HUES64 (cell line): ENCODE measurements at regions not wholly inside any gene's neighbourhood (a gene's known extent, or its start where the extent isn't known, plus 50 kb on each side); places are given as distances from the start of the nearest gene placed in this dataset.

Source experiments
- H3K27ac ChIP-seq: 2 replicates; pipeline ENCODE4 v1.7.0; 2013; ENCODE audit warnings: low read depth, low read length, inconsistent platforms
- H3K27me3 ChIP-seq: 2 replicates; pipeline ENCODE4 v1.6.1; 2013; ENCODE audit warnings: mild to moderate bottlenecking, low read length; ENCODE audit not compliant: insufficient read depth
- H3K36me3 ChIP-seq: 2 replicates; pipeline ENCODE4 v1.6.1; 2013; ENCODE audit warnings: mild to moderate bottlenecking, low read length; ENCODE audit not compliant: insufficient read depth
- H3K4me1 ChIP-seq: 2 replicates; pipeline ENCODE4 v1.6.1; 2013; ENCODE audit warnings: mild to moderate bottlenecking, low read length, moderate library complexity; ENCODE audit not compliant: insufficient read depth
- H3K4me3 ChIP-seq: 2 replicates; pipeline ENCODE4 v1.5.1; 2013; ENCODE audit warnings: mild to moderate bottlenecking, low read length, moderate library complexity
- H3K9ac ChIP-seq: 2 replicates; pipeline ENCODE4 v1.6.1; 2013; ENCODE audit warnings: mild to moderate bottlenecking, low read depth, low read length
- H3K9me3 ChIP-seq: 2 replicates; pipeline ENCODE4 v1.6.1; 2013; ENCODE audit warnings: low read depth, low read length; ENCODE audit not compliant: insufficient read depth
- WGBS: fragments of 150-250, 120-280 bp; methylation state at CpG from one replicate; pipeline ENCODE4 v1.1.7; 2013; ENCODE audit warnings: missing lambda C conversion rate; 5-methylcytosine and 5-hydroxymethylcytosine counted together

DNA sequence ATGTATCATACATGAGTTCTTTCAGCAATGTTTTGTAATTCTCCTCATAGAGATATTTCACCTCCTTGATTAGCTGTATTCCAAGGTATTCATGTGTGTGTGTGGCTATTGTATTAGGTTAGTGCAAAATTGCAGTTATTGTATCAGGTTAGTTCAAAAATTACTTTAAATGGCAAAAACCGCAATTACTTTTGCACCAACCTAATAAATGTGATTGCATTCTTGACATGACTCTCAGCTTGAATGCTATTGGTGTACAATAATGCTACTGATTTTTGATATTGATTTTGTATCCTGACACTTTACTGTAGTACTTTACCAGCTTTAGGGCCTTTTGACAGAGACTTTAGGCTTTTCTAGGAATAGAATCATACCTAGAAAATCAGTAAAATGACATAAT, 297.4 kb downstream of the ZWINT start:
- no peak overlapping the region for H3K4me3 ChIP-seq
- H3K9ac ChIP-seq, result no peak overlapping the region
- H3K27ac ChIP-seq, result no peak overlapping the region
- no peaks in the 10 kb centered on the region for H3K36me3 ChIP-seq
- H3K9me3 ChIP-seq, result no peaks in the 10 kb centered on the region
- no peaks in the 10 kb centered on the region for H3K4me1 ChIP-seq
- no peaks in the 10 kb centered on the region for H3K27me3 ChIP-seq
- 100% methylated on average over 1 of the region's 1 CpG for WGBS

DNA sequence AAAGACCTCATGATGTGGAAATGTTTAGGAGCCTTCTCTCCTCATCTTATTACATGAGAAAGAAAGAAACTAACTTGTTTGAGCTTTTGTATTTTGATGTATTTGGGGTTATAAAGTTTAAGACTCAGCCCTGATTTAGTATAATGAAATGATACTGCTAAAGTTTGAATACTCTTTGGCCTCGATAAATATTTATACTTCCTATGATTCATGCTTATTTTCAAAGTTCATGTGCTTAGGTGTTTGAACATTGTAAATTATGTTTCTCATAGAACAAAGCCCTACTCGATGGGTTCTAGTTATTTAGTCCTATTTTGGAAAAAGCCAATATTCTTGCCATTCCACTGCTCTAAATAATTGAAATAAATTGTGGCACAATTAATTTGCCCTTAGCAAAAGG, 303.2 kb downstream of the ZWINT start:
- no peak overlapping the region for H3K9ac ChIP-seq
- no peaks in the 10 kb centered on the region for H3K36me3 ChIP-seq
- no peaks in the 10 kb centered on the region for H3K4me1 ChIP-seq
- no peak overlapping the region for H3K27ac ChIP-seq
- no peaks in the 10 kb centered on the region for H3K27me3 ChIP-seq
- no peaks in the 10 kb centered on the region for H3K9me3 ChIP-seq
- no peak overlapping the region for H3K4me3 ChIP-seq
- 100% methylated on average over 1 of the region's 2 CpGs for WGBS

DNA sequence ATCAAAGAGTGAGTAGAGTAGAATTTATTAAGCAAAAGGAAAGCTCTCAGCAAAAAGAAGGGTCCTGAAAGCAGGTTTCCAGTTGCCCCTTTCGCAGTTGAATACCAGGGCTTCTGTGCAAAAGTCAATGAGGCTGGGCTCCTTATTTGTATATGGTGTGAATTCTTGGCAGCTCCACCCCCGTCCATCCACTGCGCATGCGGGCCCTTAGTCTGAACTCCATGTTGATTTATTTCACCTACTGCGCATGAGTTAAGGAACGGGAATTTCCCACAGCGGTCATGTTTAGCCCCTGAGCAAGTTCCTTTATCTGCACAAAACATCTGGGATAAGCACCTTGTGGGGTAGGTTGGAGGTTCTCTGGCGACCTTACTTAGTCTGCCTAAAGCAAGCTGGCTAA, 325.6 kb downstream of the ZWINT start:
- Histone ChIP-seq H3K27ac (no peak overlapping the region), H3K4me3 (no peak overlapping the region)

DNA sequence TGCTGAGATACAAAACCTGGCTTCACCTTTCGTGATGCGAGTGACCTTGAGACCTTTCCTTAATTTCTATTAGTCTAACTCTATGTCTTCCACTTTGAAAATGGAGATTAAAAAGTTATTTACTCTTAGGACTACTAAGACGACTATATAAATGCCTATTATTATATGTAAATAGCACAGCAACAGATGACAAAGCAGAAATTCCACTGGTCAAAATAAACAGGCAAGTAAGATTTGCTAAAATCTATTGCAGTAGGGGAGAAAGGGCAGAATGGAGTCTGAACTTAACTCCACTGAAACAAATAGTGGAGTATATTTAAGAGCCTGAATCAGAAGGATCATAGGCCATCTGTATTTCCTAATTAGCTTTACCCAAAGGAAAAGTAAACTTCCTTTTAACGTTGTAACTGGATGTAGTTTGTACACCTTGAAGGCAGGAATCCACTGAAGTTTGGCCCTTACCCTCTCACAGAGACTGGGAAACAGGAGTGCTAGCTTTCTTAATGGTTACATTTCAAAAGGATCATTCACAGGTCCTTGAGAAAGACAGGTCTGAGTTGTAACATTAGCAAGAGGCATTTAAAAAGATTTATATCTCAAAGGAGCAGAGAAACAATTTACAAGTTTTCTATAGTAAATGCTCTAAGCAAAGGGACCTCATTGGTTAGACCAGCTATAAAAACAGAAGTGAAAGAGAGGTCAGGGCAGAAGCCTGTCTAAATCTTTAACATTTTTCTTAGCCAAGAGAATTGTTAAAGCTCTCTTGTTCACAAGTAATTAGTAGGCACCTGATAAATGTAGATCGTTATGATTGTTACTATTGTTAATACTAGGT, 332.5 kb downstream of the ZWINT start:
- H3K36me3 ChIP-seq, result no peaks in the 10 kb centered on the region
- WGBS, result 50% methylated on average over 4 of the region's 5 CpGs
- H3K9me3 ChIP-seq, result no peaks in the 10 kb centered on the region
- H3K9ac ChIP-seq, result no peak overlapping the region
- no peak overlapping the region for H3K4me3 ChIP-seq
- H3K27me3 ChIP-seq, result no peaks in the 10 kb centered on the region
- no peaks in the 10 kb centered on the region for H3K4me1 ChIP-seq
- no peak overlapping the region; the same call in 1 of the 2 replicates for H3K27ac ChIP-seq

More for the DNA sequence above, 325.6 kb downstream of the ZWINT start:
- Histone ChIP-seq H3K4me1 (no peaks in the 10 kb centered on the region), H3K36me3 (no peaks in the 10 kb centered on the region), H3K27me3 (no peaks in the 10 kb centered on the region), H3K9ac (no peak overlapping the region), H3K9me3 (no peaks in the 10 kb centered on the region)
- WGBS, result 95% methylated on average over 8 of the region's 8 CpGs

DNA sequence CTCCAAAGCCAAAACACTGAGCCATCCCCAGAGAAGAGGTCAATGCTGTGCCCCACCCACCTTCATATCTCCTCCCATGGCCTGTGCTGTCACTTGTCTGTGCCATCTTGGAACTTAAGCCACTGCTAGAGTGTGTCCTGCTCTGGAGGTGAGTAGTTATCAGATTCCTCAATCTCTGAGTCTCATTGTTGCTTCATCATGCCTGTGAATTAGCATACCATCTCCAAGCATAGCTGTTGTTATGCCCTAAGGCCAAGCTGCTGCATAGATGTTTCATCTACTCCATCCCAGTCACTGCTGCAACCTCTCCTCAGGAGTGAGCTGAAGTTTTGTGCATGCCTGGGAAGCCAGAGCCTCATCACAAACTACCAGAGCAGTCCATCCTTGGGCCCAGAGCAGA, 349.0 kb downstream of the ZWINT start:
- Histone ChIP-seq H3K27ac (no peak overlapping the region), H3K9ac (no peak overlapping the region), H3K27me3 (no peaks in the 10 kb centered on the region), H3K9me3 (no peaks in the 10 kb centered on the region), H3K4me1 (no peaks in the 10 kb centered on the region), H3K36me3 (no peaks in the 10 kb centered on the region), H3K4me3 (no peak overlapping the region)

DNA sequence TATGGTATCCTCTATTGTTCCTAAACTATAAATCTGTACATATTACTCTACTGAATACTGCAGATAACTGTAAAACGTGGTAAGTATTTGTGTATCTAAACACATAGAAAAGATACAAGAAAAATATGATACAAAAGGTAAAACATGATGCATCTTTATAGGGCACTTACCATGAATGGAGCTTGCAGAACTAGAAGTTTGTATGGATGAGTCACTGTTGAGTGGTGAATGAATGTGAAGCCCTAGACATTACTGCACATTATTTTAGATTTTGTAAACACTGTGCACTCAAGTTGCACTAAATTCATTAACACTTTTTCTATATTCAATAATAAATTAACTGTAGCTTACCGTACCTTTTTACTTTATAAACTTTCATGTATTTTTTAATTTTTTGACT, 357.5 kb downstream of the ZWINT start:
- Histone ChIP-seq H3K4me3 (no peak overlapping the region), H3K4me1 (no peaks in the 10 kb centered on the region), H3K36me3 (no peaks in the 10 kb centered on the region), H3K27ac (no peak overlapping the region), H3K9ac (no peak overlapping the region), H3K9me3 (no peaks in the 10 kb centered on the region), H3K27me3 (no peaks in the 10 kb centered on the region)
- WGBS, result no CpG with 5 or more reads among the region's 2 CpGs

DNA sequence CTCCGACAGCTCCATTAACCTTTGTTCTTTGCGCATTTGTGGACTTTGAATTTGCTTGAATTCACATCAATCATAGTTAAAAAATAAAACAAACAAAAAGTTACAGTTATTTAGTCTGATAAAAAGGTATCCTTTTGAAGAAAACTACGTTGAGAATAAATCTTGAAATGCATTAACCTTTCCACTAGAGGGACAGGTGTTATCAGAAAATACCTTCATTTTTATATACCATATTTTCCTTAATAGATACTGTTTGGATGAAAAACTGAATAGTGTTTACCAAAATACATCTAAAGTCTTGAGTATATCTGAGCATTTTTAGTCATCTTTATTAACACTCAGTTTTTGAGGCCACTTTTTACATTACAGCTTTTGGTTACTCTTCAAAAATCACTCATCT, 371.9 kb downstream of the ZWINT start:
- H3K27me3 ChIP-seq, result no peaks in the 10 kb centered on the region
- no peaks in the 10 kb centered on the region for H3K4me1 ChIP-seq
- no peak overlapping the region for H3K27ac ChIP-seq
- no peaks in the 10 kb centered on the region for H3K36me3 ChIP-seq
- H3K4me3 ChIP-seq, result no peak overlapping the region
- H3K9me3 ChIP-seq, result no peaks in the 10 kb centered on the region
- WGBS, result 100% methylated on average over 2 of the region's 3 CpGs
- H3K9ac ChIP-seq, result no peak overlapping the region

DNA sequence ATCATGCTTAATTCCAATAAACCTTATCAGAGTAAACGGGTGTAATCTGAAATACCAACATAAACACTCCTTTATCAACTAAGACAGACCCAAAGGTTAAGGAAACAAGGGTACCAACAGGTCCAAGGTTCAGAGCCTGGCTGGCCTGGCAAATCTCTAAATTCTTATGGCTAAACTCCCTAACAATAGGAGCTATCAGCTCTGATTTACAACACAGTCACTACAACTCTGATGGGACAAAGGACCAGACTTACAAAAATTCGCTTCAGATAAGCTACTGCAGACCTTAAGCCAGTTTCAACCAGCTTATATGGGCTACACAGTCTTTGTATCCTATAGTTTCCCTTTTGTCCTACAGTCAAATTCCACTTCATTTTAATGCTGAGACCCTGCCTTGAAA, 381.9 kb downstream of the ZWINT start:
- Histone ChIP-seq H3K36me3 (no peaks in the 10 kb centered on the region), H3K27me3 (no peaks in the 10 kb centered on the region), H3K9me3 (no peaks in the 10 kb centered on the region), H3K4me3 (peak overlapping the region; percentile 40), H3K4me1 (peaks cover 17% of the 10 kb centered on the region), H3K9ac (no peak overlapping the region), H3K27ac (peak overlapping the region; percentile 84; the same call in 1 of the 2 replicates)
- WGBS, result 40% methylated on average over 2 of the region's 2 CpGs

DNA sequence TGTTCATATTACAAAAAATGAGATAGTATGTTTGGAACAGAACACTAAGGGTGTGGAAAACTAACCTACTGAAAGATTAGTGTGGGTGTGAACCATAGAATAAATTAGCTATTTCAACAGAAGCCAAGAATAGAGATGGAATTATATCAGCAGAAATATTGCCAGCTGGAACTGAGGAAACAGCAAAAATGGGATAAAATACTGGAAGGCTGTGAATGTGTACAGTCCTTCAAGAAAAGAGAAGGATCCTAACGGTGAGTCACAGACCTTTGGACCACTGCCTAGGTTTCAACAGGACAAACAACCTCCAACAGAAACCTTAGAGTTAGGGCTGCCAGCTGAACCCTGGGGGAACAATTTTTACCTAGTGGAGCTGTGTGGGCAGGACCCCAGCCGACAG, 395.0 kb downstream of the ZWINT start:
- 94% methylated on average over 2 of the region's 2 CpGs for WGBS
- Histone ChIP-seq H3K9me3 (0 out of 2 replicates have a peak, but pooled peaks cover 7% of the 10 kb centered on the region), H3K36me3 (no peaks in the 10 kb centered on the region)

DNA sequence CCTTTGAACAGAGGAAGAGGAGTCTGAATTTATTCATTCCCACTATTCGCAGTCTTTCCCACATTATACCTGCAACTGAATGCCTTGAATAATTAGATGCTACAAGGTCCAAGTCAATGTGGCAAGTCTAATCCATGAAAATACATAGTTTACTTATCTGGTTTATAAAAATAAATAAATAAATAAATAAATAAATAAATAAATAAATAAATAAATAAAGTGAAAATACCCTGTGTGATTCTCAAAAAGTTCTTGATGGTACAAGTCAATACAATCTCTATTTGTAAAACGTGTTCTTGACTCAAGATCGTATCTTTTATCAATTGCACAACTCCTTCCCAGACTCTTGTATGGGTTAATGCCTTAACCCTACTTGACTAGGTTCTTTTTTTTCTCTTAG, 417.7 kb downstream of the ZWINT start:
- Histone ChIP-seq H3K4me3 (no peak overlapping the region), H3K9ac (no peak overlapping the region), H3K27me3 (no peaks in the 10 kb centered on the region), H3K36me3 (no peaks in the 10 kb centered on the region), H3K9me3 (peaks cover 9% of the 10 kb centered on the region; the same call in 1 of the 2 replicates), H3K27ac (no peak overlapping the region), H3K4me1 (peaks cover 5% of the 10 kb centered on the region)
- 100% methylated on average over 3 of the region's 3 CpGs for WGBS

More for the DNA sequence above, 395.0 kb downstream of the ZWINT start:
- Histone ChIP-seq H3K9ac (no peak overlapping the region), H3K4me3 (no peak overlapping the region), H3K4me1 (0 out of 2 replicates have a peak, but pooled peaks cover 4% of the 10 kb centered on the region), H3K27ac (no peak overlapping the region), H3K27me3 (no peaks in the 10 kb centered on the region)

DNA sequence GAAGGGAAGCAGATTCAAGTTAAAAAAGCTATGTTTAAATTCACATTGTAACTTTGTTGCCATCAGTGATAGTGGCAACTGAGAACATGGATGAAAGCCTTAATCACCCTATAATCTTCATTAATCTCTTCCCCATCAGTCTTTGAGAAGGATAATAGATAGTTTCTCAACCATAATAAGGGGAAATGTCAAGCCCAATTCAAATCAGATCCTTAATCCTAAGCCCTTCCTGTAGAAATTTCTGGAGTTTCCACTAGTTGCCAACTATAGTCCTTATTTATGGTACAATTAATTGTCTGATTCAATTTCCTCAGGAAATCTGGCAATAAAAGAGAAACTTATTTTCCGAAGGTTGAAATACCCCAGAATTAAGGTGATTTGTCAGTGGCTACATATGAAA, 431.8 kb downstream of the ZWINT start:
- no peaks in the 10 kb centered on the region for H3K9me3 ChIP-seq
- no peak overlapping the region for H3K4me3 ChIP-seq
- H3K36me3 ChIP-seq, result no peaks in the 10 kb centered on the region
- H3K9ac ChIP-seq, result no peak overlapping the region
- H3K27me3 ChIP-seq, result no peaks in the 10 kb centered on the region
- WGBS, result 100% methylated on average over 1 of the region's 1 CpG
- H3K4me1 ChIP-seq, result no peaks in the 10 kb centered on the region
- no peak overlapping the region for H3K27ac ChIP-seq
